ENCODE measurements at regions not wholly inside any gene's neighbourhood (a gene's known extent, or its start where the extent isn't known, plus 50 kb on each side); places are given as distances from the start of the nearest gene placed in this dataset.
"Not testable (repeated sequence)": the region's sequence is repeated elsewhere in the genome, so short reads cannot be mapped to it uniquely, and the experiment has no call there.

DNA sequence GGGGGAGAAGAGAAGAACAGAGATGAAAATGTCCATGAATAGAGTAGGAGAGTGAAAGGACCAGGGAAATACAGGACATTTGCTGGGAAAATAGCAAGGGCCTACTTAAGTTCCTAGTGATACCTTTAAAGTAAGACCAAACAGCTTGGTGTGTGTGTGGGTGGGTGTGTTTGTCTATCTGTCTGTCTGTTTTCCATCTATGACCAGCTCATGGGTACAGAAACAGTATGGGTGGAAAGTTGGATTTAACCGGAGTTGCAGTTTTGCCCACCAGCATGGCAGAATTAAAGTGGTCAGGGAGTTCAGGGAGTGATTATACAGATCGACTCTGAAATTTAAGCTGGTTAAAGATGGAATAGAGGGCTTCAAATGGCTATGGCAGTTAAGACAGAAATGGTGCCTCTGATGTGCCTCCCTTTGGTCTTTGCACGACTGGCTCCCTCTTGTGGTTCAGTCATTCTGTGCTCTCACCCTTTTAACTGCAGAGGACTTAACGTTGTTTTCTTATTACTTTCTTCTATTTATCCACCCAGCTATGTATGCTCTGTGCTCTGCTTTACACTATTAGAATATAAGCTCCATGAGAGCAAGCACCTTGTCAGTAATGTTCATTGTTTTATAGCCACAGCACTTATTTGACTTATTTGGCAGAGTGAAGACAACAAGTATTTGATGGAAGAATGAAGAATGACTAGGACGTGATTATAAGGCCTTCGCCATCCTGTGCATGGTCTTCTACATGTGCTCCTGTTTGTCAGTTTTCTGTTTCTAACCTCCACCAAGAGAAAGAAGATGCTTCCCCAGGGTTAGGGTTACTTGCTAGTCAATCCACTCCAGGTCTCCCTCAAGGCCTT, 72.7 kb upstream of the AK4 start:
- in situ Hi-C loops (cut with HindIII; ENCODE audit: low sequenced_read_pairs) = no loop called here
- no peak overlapping the region for H3K4me3 ChIP-seq (ENCODE audit: low read depth, low read length)
- DNase-seq (ENCODE audit: low read depth) = no peak
- TF ChIP-seq CTCF (IDR thresholded peaks at IDR 0.05; ENCODE audit: low read depth, low read length, missing control alignments) = peak; percentile 78

GRCh38 chr1:65077369-65077768, 70.6 kb upstream of the AK4 start:
- in situ Hi-C loops (cut with HindIII; ENCODE audit: low sequenced_read_pairs) = no loop called here
- no peak for TF ChIP-seq CTCF (IDR thresholded peaks at IDR 0.05; ENCODE audit: low read depth, low read length, missing control alignments)
- DNase-seq (ENCODE audit: low read depth) = no peak
- H3K4me3 ChIP-seq (ENCODE audit: low read depth, low read length) = no peak overlapping the region

GRCh38 chr1:65079941-65080340, 68.1 kb upstream of the AK4 start:
- no peak for TF ChIP-seq CTCF (IDR thresholded peaks at IDR 0.05; ENCODE audit: low read depth, low read length, missing control alignments)
- no peak overlapping the region for H3K4me3 ChIP-seq (ENCODE audit: low read depth, low read length)
- no peak for DNase-seq (ENCODE audit: low read depth)
- in situ Hi-C loops (cut with HindIII; ENCODE audit: low sequenced_read_pairs) = no loop called here

DNA sequence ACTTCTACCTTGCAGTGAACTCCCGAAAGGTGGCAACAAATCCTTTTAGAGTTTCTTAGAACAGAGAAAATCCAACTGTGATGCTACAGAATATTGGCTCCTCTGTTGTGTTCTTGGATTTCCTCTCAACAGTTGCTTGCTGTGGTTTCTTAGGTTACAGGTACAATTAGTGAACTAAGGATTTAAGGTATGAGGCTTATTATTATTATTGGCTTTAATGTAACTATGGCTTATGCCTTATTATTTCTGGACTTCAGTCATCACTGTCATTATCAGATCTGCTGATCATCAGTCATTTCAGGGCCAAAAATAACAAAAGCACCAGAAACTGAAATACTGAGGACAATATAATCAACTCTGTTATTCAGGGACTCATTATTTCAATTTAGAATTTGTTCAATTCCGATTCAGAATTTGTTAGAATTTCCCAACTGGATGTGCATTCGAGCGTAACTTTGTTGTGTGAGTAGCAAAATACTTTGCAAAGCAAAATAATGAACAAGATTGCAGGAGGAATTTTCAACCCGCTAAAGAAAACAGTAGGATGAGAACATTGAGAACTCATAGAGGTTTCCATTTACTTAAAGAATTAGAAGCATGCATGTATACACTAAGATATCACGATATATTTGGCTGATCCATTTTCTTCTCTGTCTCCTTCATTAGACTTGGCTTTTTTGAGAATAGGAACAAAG, 65.5 kb upstream of the AK4 start:
- no peak for TF ChIP-seq CTCF (IDR thresholded peaks at IDR 0.05; ENCODE audit: low read depth, low read length, missing control alignments)
- in situ Hi-C loops (cut with HindIII; ENCODE audit: low sequenced_read_pairs) = no loop called here
- DNase-seq (ENCODE audit: low read depth) = no peak
- no peak overlapping the region for H3K4me3 ChIP-seq (ENCODE audit: low read depth, low read length)

GRCh38 chr1:65083263-65083896, 64.6 kb upstream of the AK4 start:
- in situ Hi-C loops (cut with HindIII; ENCODE audit: low sequenced_read_pairs) = no loop called here
- TF ChIP-seq CTCF (IDR thresholded peaks at IDR 0.05; ENCODE audit: low read depth, low read length, missing control alignments) = no peak
- no peak for DNase-seq (ENCODE audit: low read depth)
- no peak overlapping the region for H3K4me3 ChIP-seq (ENCODE audit: low read depth, low read length)

DNA sequence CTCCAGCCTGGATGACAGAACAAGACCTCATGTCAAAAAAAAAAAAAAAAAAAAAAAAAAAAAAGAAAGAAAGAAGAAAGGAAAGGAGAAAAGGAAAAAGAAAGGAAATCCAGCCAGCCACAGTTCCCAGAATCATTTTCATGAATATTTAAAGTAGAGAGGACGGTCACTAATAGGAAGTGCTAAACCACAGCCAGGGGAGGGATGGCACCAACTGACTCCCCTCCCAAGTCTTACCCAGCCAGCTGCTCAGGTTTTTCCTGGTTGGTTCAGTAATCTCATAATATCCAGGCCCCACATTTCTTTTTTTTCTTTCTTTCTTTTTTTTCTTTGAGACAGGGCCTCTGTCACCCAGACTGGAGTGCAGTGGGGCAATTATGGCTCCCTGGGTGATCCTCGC, 63.9 kb upstream of the AK4 start:
- in situ Hi-C loops (cut with HindIII; ENCODE audit: low sequenced_read_pairs) = no loop called here
- TF ChIP-seq CTCF (IDR thresholded peaks at IDR 0.05; ENCODE audit: low read depth, low read length, missing control alignments) = no peak
- H3K4me3 ChIP-seq (ENCODE audit: low read depth, low read length) = no peak overlapping the region
- no peak for DNase-seq (ENCODE audit: low read depth)

- H3K4me3 ChIP-seq (ENCODE audit: low read depth, low read length); in situ Hi-C loops (cut with HindIII; ENCODE audit: low sequenced_read_pairs); DNase-seq (ENCODE audit: low read depth): not testable (repeated sequence)
Observed at GRCh38 chr1:65087519-65087918, 60.5 kb upstream of the AK4 start.
